Lower leg skin (tissue), 4 donors: ENCODE measurements at regions not wholly inside any gene's neighbourhood (a gene's known extent, or its start where the extent isn't known, plus 50 kb on each side); places are given as distances from the start of the nearest gene placed in this dataset.

Source experiments
- DNase-seq, 2 donors: peaks; one replicate each; pipeline ENCODE4 v3.0.0-alpha.2; 2019; ENCODE audit warnings: low spot score in 2 of 2
- H3K4me3 ChIP-seq: fragments of 200-600 bp; sonication (generic); 2 replicates; pipeline ENCODE4 v1.5.1; 2017; ENCODE audit warnings: mild to moderate bottlenecking, low read depth; ENCODE audit not compliant: poor library complexity, severe bottlenecking
- CTCF ChIP-seq, 3 donors: fragments of 450-650 bp; IDR thresholded peaks; one replicate each; pipeline ENCODE4 v1.5.1; 2016; ENCODE audit warnings: antibody characterized with exemption in 3 of 3, mild to moderate bottlenecking in 3 of 3, moderate library complexity in 2 of 3
- POLR2A ChIP-seq, 2 donors: fragments of 450-650 bp; IDR thresholded peaks; one replicate each; pipeline ENCODE4 v1.6.1; 2016 to 2017; ENCODE audit warnings: antibody characterized with exemption in 2 of 2, mild to moderate bottlenecking in 1 of 2, moderate library complexity in 1 of 2
- WGBS, 2 donors: methylation state at CpG; one replicate each; pipeline ENCODE4 v1.1.5; 2018; 5-methylcytosine and 5-hydroxymethylcytosine counted together
- intact Hi-C: fragments of 100-400 bp; cut with DNase I; formaldehyde crosslinking; loops from one replicate; pipeline ENCODE4 v1.15.0; 2023; ENCODE audit warnings: low total_unique reads

DNA sequence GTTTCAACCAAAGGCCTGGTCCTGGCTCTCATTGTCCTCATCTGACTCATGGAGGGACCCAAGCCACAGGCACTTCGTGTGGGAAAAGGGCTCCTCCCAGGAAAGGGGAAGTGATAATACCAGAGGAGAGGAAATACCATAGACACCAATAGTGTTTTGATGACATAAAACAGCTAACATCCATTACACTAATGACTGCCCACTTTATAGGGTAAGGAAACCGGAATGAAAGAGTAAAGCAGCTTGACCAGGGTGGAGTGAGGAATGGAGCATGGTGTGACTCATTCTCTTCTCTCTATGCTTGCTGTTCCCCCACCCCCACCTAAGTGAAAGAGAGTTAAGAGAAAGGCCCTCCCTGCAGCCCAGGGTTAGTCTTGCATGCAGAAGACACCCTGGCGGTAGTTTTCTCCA, 67.4 kb upstream of the HRH2 start:
- intact Hi-C loops = no loop called here
- TF ChIP-seq POLR2A (IDR thresholded peaks at IDR 0.05) = no peak
- TF ChIP-seq CTCF (IDR thresholded peaks at IDR 0.05) = no peak
- DNase-seq = peak in 1 of 2 donors; percentile 45
- H3K4me3 ChIP-seq = no peak overlapping the region
- WGBS, 2 donors = 54 to 62% methylated on average over 3 of the region's 3 CpGs

DNA sequence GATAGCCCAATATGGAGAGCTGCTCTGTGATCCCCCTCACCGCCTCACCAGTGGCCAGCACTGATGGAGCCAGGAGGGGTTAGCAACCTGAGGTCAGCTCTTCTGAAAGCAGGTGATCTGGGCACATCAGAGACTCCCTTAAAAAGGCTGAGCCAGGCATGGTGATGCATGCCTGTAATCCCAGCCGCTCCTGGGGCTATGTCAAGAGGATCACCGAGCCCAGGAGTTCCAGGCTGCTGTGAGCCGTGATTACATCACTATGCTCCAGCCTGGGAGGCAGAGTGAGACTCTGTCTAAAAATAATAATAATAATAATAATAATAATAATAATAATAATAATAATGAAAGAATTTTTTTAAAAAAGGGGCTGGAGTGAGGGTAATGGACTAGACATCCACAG, 66.6 kb upstream of the HRH2 start:
- no peak for TF ChIP-seq POLR2A (IDR thresholded peaks at IDR 0.05)
- TF ChIP-seq CTCF (IDR thresholded peaks at IDR 0.05) = no peak
- no peak overlapping the region for H3K4me3 ChIP-seq
- intact Hi-C loops = no loop called here
- DNase-seq = peak in 1 of 2 donors; percentile 36
- 71 to 74% methylated on average over 4 of the region's 4 CpGs for WGBS, 2 donors

DNA sequence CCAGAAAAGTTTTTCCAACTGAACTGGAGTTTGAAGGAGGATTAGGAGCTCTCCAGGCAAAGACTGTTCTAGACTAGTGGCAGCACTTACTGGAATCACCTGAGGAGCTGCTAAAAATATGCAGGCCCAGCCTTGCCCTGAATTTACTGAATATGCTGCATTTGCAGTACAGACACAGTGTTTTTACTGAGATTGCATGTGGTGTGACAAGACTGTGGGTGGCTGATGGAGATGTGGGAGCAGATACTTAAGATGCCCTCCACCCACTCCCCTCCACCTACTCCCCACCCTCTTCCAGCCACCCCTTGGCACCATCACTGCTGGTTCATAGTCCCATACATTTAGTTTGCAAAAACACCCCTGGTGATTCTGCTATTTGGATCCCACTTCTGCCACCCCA, 64.1 kb upstream of the HRH2 start:
- intact Hi-C loops = no loop called here
- TF ChIP-seq CTCF (IDR thresholded peaks at IDR 0.05) (no peak), POLR2A (IDR thresholded peaks at IDR 0.05) (no peak)
- no peak overlapping the region for H3K4me3 ChIP-seq
- DNase-seq = no peak

GRCh38 chr5:175595905-175596304, 62.0 kb upstream of the HRH2 start:
- intact Hi-C loops = no loop called here
- H3K4me3 ChIP-seq = no peak overlapping the region
- WGBS, 2 donors = 87 to 88% methylated on average over 7 of the region's 7 CpGs
- DNase-seq = no peak
- no peak for TF ChIP-seq CTCF (IDR thresholded peaks at IDR 0.05)

GRCh38 chr5:175596761-175597189, 61.1 kb upstream of the HRH2 start:
- 48 to 52% methylated on average over 9 of the region's 9 CpGs for WGBS, 2 donors

More at GRCh38 chr5:175596761-175597189, 61.1 kb upstream of the HRH2 start:
- intact Hi-C loops = no loop called here
- H3K4me3 ChIP-seq = no peak overlapping the region
- no peak for DNase-seq
- TF ChIP-seq CTCF (IDR thresholded peaks at IDR 0.05) = no peak
- no peak for TF ChIP-seq POLR2A (IDR thresholded peaks at IDR 0.05)
